Testis (tissue), 2 donors: ENCODE measurements at regions not wholly inside any gene's neighbourhood (a gene's known extent, or its start where the extent isn't known, plus 50 kb on each side); places are given as distances from the start of the nearest gene placed in this dataset.

ENCODE experiments used
- DNase-seq: peaks from one replicate; pipeline ENCODE4 v3.0.0-alpha.2; 2019
- H3K27ac ChIP-seq, 2 donors: fragments of 200-600 bp; sonication (generic); one replicate each; pipeline ENCODE4 v1.5.1; 2019
- H3K27me3 ChIP-seq: fragments of 200-600 bp; sonication (generic); one replicate; pipeline ENCODE4 v1.5.1; 2019
- H3K36me3 ChIP-seq: fragments of 200-600 bp; sonication (generic); one replicate; pipeline ENCODE4 v1.5.1; 2017; ENCODE audit warnings: low read depth; ENCODE audit errors: missing control alignments
- H3K4me1 ChIP-seq: fragments of 200-600 bp; sonication (generic); one replicate; pipeline ENCODE4 v1.5.1; 2019
- H3K4me3 ChIP-seq, 2 donors: fragments of 200-600 bp; sonication (generic); one replicate each; pipeline ENCODE4 v1.5.1; 2017 to 2019
- H3K9me3 ChIP-seq: fragments of 200-600 bp; sonication (generic); one replicate; pipeline ENCODE4 v1.5.1; 2017
- CTCF ChIP-seq, 3 experiments: fragments of 450-650 bp in 2 of 3; fragments of 200-600 bp in 1 of 3; sonication (generic) in 1 of 3; IDR thresholded peaks; one replicate each; pipeline ENCODE4 v1.5.1; 2016 to 2019; ENCODE audit warnings: antibody characterized with exemption in 3 of 3, mild to moderate bottlenecking in 2 of 3, moderate library complexity in 1 of 3
- POLR2A ChIP-seq: fragments of 450-650 bp; IDR thresholded peaks from one replicate; pipeline ENCODE4 v1.6.1; 2017; ENCODE audit warnings: antibody characterized with exemption, mild to moderate bottlenecking, moderate library complexity
- WGBS, 2 donors: methylation state at CpG; one replicate each; pipeline ENCODE4 v1.1.5; 2018; 5-methylcytosine and 5-hydroxymethylcytosine counted together
- intact Hi-C: fragments of 100-400 bp; cut with DNase I; formaldehyde crosslinking; loops from one replicate; pipeline ENCODE4 v1.15.1; 2023; ENCODE audit warnings: low total_unique reads

GRCh38 chr1:177632923-177633615 is 336.8 kb downstream of the SEC16B start:
- Histone ChIP-seq H3K36me3 (no peaks in the 10 kb centered on the region), H3K4me3 (no peak overlapping the region), H3K27ac (no peak overlapping the region), H3K9me3 (no peaks in the 10 kb centered on the region), H3K4me1 (no peaks in the 10 kb centered on the region), H3K27me3 (no peaks in the 10 kb centered on the region)
- DNase-seq: no peak
- WGBS, 2 donors: 62 to 71% methylated on average over 4 of the region's 4 CpGs
- intact Hi-C loops: no loop called here
- no peak for TF ChIP-seq CTCF (IDR thresholded peaks at IDR 0.05)
- TF ChIP-seq POLR2A: no peak

GRCh38 chr1:177631770-177632169 is 338.1 kb downstream of the SEC16B start:
- TF ChIP-seq POLR2A (no peak), CTCF (IDR thresholded peaks at IDR 0.05) (no peak)
- Histone ChIP-seq H3K27ac (no peak overlapping the region), H3K27me3 (no peaks in the 10 kb centered on the region), H3K4me3 (no peak overlapping the region), H3K36me3 (no peaks in the 10 kb centered on the region), H3K9me3 (no peaks in the 10 kb centered on the region), H3K4me1 (no peaks in the 10 kb centered on the region)
- no peak for DNase-seq
- intact Hi-C loops: no loop called here
- WGBS, 2 donors: 74 to 79% methylated on average over 2 of the region's 2 CpGs

GRCh38 chr1:177629526-177629925 is 340.3 kb downstream of the SEC16B start:
- Histone ChIP-seq H3K9me3 (no peaks in the 10 kb centered on the region), H3K27ac (no peak overlapping the region), H3K4me3 (no peak overlapping the region), H3K36me3 (no peaks in the 10 kb centered on the region), H3K4me1 (no peaks in the 10 kb centered on the region), H3K27me3 (no peaks in the 10 kb centered on the region)
- WGBS, 2 donors: 89 to 100% methylated on average over 1 of the region's 1 CpG
- no peak for DNase-seq
- TF ChIP-seq POLR2A: no peak
- intact Hi-C loops: no loop called here

- intact Hi-C loops: no loop called here
- Histone ChIP-seq H3K9me3 (no peaks in the 10 kb centered on the region), H3K4me1 (no peaks in the 10 kb centered on the region), H3K36me3 (no peaks in the 10 kb centered on the region), H3K4me3 (no peak overlapping the region), H3K27ac (no peak overlapping the region), H3K27me3 (no peaks in the 10 kb centered on the region)
- no peak for TF ChIP-seq CTCF (IDR thresholded peaks at IDR 0.05)
- no peak for TF ChIP-seq POLR2A
- WGBS, 2 donors: 89 to 93% methylated on average over 4 of the region's 4 CpGs
- DNase-seq: no peak
Observed at GRCh38 chr1:177627148-177627910, 342.5 kb downstream of the SEC16B start.

GRCh38 chr1:177620636-177621190 is 349.1 kb downstream of the SEC16B start:
- H3K9me3 ChIP-seq: no peaks in the 10 kb centered on the region
- H3K27me3 ChIP-seq: no peaks in the 10 kb centered on the region
- H3K27ac ChIP-seq: no peak overlapping the region
- H3K4me3 ChIP-seq: no peak overlapping the region
- TF ChIP-seq POLR2A (no peak), CTCF (IDR thresholded peaks at IDR 0.05) (no peak)
- no peak for DNase-seq
- intact Hi-C loops: no loop called here
- no peaks in the 10 kb centered on the region for H3K4me1 ChIP-seq
- WGBS, 2 donors: 81 to 82% methylated on average over 4 of the region's 4 CpGs
- H3K36me3 ChIP-seq: no peaks in the 10 kb centered on the region
